Loucy (cell line): ENCODE measurements at regions not wholly inside any gene's neighbourhood (a gene's known extent, or its start where the extent isn't known, plus 50 kb on each side); places are given as distances from the start of the nearest gene placed in this dataset.

Experiments
- H2AFZ ChIP-seq: fragments of 200-600 bp; sonication (generic); 2 replicates; pipeline ENCODE4 v1.6.0; 2016; ENCODE audit warnings: antibody characterized with exemption, mild to moderate bottlenecking, low read length, moderate library complexity
- H3F3A ChIP-seq: fragments of 200-600 bp; 2 replicates; pipeline ENCODE4 v1.6.0; 2016; ENCODE audit warnings: antibody characterized with exemption, low read depth, mild to moderate bottlenecking
- H3K27me3 ChIP-seq: fragments of 200-600 bp; sonication (generic); 2 replicates; pipeline ENCODE4 v1.6.1; 2014; ENCODE audit warnings: low read length, mild to moderate bottlenecking; ENCODE audit not compliant: insufficient read depth, poor library complexity, severe bottlenecking
- H3K36me3 ChIP-seq: fragments of 200-600 bp; sonication (generic); 2 replicates; pipeline ENCODE4 v1.6.1; 2016; ENCODE audit warnings: low read length; ENCODE audit not compliant: insufficient read depth
- H3K4me1 ChIP-seq: fragments of 200-600 bp; sonication (generic); 2 replicates; pipeline ENCODE4 v1.5.1; 2014; ENCODE audit warnings: low read length, mild to moderate bottlenecking; ENCODE audit not compliant: insufficient read depth, poor library complexity, severe bottlenecking
- H3K4me2 ChIP-seq: fragments of 200-600 bp; sonication (generic); 2 replicates; pipeline ENCODE4 v1.6.0; 2014; ENCODE audit warnings: antibody characterized with exemption, low read length, low read depth, mild to moderate bottlenecking; ENCODE audit not compliant: poor library complexity, severe bottlenecking
- H3K4me3 ChIP-seq: fragments of 200-600 bp; sonication (generic); 2 replicates; pipeline ENCODE4 v1.5.1; 2014; ENCODE audit warnings: low read length, mild to moderate bottlenecking, mixed read lengths; ENCODE audit not compliant: poor library complexity, severe bottlenecking
- H3K79me2 ChIP-seq: fragments of 200-600 bp; sonication (generic); 2 replicates; pipeline ENCODE4 v1.6.1; 2014; ENCODE audit warnings: low read length; ENCODE audit not compliant: insufficient read depth
- H3K9ac ChIP-seq: fragments of 200-600 bp; sonication (generic); 2 replicates; pipeline ENCODE4 v1.6.0; 2014; ENCODE audit warnings: mild to moderate bottlenecking, low read depth, low read length, moderate library complexity; ENCODE audit not compliant: poor library complexity, severe bottlenecking
- H3K9me2 ChIP-seq: fragments of 200-600 bp; sonication (generic); replicated peaks from 2 replicates; pipeline ENCODE4 v1.6.1; 2016; ENCODE audit warnings: low read depth, low read length, mixed read lengths
- H3K9me3 ChIP-seq: fragments of 200-600 bp; sonication (generic); 2 replicates; pipeline ENCODE4 v1.6.1; 2014; ENCODE audit warnings: mild to moderate bottlenecking, antibody characterized with exemption, low read length, low read depth; ENCODE audit not compliant: insufficient read depth
- H4K20me1 ChIP-seq: fragments of 200-600 bp; sonication (generic); 2 replicates; pipeline ENCODE4 v1.6.0; 2014; ENCODE audit warnings: antibody characterized with exemption, low read length, mild to moderate bottlenecking; ENCODE audit not compliant: insufficient read depth, poor library complexity, severe bottlenecking
- CTCF ChIP-seq: fragments of 200-600 bp; sonication (generic); conservative IDR thresholded peaks from 2 replicates; pipeline ENCODE4 v1.5.1; 2014; ENCODE audit warnings: mild to moderate bottlenecking, antibody characterized with exemption, low read length
- EZH2phosphoT487 ChIP-seq: fragments of 200-600 bp; IDR thresholded peaks from 2 replicates; pipeline ENCODE4 v1.6.1; 2018; ENCODE audit warnings: antibody characterized with exemption, mild to moderate bottlenecking, moderate library complexity, borderline replicate concordance

GRCh38 chr2:177068967-177069366, 143.6 kb upstream of the HNRNPA3 start:
- TF ChIP-seq EZH2phosphoT487 (no peak), CTCF (no peak)
- no peak overlapping the region for H2AFZ ChIP-seq
- no peaks in the 10 kb centered on the region for H3K79me2 ChIP-seq
- no peaks in the 10 kb centered on the region for H3F3A ChIP-seq
- H3K9ac ChIP-seq = no peak overlapping the region
- no peaks in the 10 kb centered on the region for H3K27me3 ChIP-seq
- no peaks in the 10 kb centered on the region for H3K9me2 ChIP-seq
- H3K4me2 ChIP-seq = no peak overlapping the region
- H3K36me3 ChIP-seq = no peaks in the 10 kb centered on the region
- no peaks in the 10 kb centered on the region for H3K4me1 ChIP-seq
- H4K20me1 ChIP-seq = no peaks in the 10 kb centered on the region
- no peak overlapping the region for H3K4me3 ChIP-seq
- H3K9me3 ChIP-seq = no peaks in the 10 kb centered on the region

GRCh38 chr2:177072090-177072489, 140.5 kb upstream of the HNRNPA3 start:
- Histone ChIP-seq H3K4me1 (peaks cover 12% of the 10 kb centered on the region), H3K9ac (no peak overlapping the region), H3K4me2 (no peak overlapping the region), H3K27me3 (no peaks in the 10 kb centered on the region), H3K36me3 (no peaks in the 10 kb centered on the region), H3K9me2 (no peaks in the 10 kb centered on the region), H3K4me3 (no peak overlapping the region), H4K20me1 (no peaks in the 10 kb centered on the region), H3K79me2 (no peaks in the 10 kb centered on the region), H3K9me3 (no peaks in the 10 kb centered on the region), H2AFZ (no peak overlapping the region), H3F3A (no peaks in the 10 kb centered on the region)
- TF ChIP-seq EZH2phosphoT487 = no peak
- no peak for TF ChIP-seq CTCF

DNA sequence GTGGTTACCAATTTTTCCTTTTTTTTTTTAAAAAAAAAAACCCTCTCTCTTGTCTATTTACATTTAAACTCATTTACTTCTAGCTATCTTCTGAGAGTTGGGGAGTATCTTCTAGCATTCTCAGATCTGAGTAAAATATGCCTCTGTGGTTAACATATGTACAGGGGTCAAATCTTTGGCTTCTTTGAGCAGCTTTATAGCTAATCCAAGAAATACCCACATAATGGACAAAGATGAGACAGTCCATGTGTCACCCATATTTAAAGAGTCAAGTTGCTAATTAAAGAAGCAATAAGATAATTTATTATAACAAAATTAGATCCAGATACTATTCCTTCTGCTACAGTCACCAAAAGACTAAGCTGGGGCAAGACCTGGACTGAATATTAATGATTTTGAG, 139.0 kb upstream of the HNRNPA3 start:
- H3K9ac ChIP-seq = no peak overlapping the region
- H3K36me3 ChIP-seq = no peaks in the 10 kb centered on the region
- no peaks in the 10 kb centered on the region for H4K20me1 ChIP-seq
- no peaks in the 10 kb centered on the region for H3K79me2 ChIP-seq
- no peak overlapping the region for H2AFZ ChIP-seq
- H3K9me2 ChIP-seq = no peaks in the 10 kb centered on the region
- H3K4me2 ChIP-seq = no peak overlapping the region
- TF ChIP-seq EZH2phosphoT487 = no peak
- no peak for TF ChIP-seq CTCF
- H3K27me3 ChIP-seq = no peaks in the 10 kb centered on the region
- no peaks in the 10 kb centered on the region for H3F3A ChIP-seq
- no peak overlapping the region for H3K4me3 ChIP-seq
- no peaks in the 10 kb centered on the region for H3K9me3 ChIP-seq
- H3K4me1 ChIP-seq = peaks cover 12% of the 10 kb centered on the region
